ENCODE measurements at regions not wholly inside any gene's neighbourhood (a gene's known extent, or its start where the extent isn't known, plus 50 kb on each side); places are given as distances from the start of the nearest gene placed in this dataset.

GRCh38 chr4:155468282-155468681 lies 91.5 kb upstream of the MAP9 start:
- Histone ChIP-seq H3K4me3 (no peak overlapping the region), H3K27ac (peak overlapping the region in 1 of 2 donors; percentile 9), H3K27me3 (no peaks in the 10 kb centered on the region), H3K36me3 (no peaks in the 10 kb centered on the region), H3K9me3 (no peaks in the 10 kb centered on the region), H3K4me1 (peaks cover 0 to 20% of the 10 kb centered on the region in 2 donors)
- no peak for TF ChIP-seq CTCF (IDR thresholded peaks at IDR 0.05)
- no peak for DNase-seq (ENCODE audit: low spot score in 2 of 2)
- intact Hi-C loops (cut with DNase I): no loop called here

- intact Hi-C loops (cut with DNase I): no loop called here
- H3K36me3 ChIP-seq: no peaks in the 10 kb centered on the region
- no peak overlapping the region for H3K27ac ChIP-seq
- H3K27me3 ChIP-seq: no peaks in the 10 kb centered on the region
- no peaks in the 10 kb centered on the region for H3K4me1 ChIP-seq
- no peaks in the 10 kb centered on the region for H3K9me3 ChIP-seq
- no peak overlapping the region for H3K4me3 ChIP-seq
- TF ChIP-seq CTCF (IDR thresholded peaks at IDR 0.05): no peak
- DNase-seq (ENCODE audit: low spot score in 2 of 2): no peak
Measured at GRCh38 chr4:155450676-155451075, 73.9 kb upstream of the MAP9 start.

GRCh38 chr4:155445306-155445705 lies 68.5 kb upstream of the MAP9 start:
- Histone ChIP-seq H3K27ac (no peak overlapping the region), H3K9me3 (no peaks in the 10 kb centered on the region), H3K36me3 (no peaks in the 10 kb centered on the region), H3K4me1 (peaks cover 0 to 6% of the 10 kb centered on the region in 2 donors), H3K4me3 (no peak overlapping the region), H3K27me3 (no peaks in the 10 kb centered on the region)
- TF ChIP-seq CTCF (IDR thresholded peaks at IDR 0.05): no peak
- intact Hi-C loops (cut with DNase I): no loop called here
- DNase-seq (ENCODE audit: low spot score in 2 of 2): no peak

- no peaks in the 10 kb centered on the region for H3K9me3 ChIP-seq
- no peak for DNase-seq (ENCODE audit: low spot score in 2 of 2)
- H3K4me1 ChIP-seq: peaks cover 0 to 6% of the 10 kb centered on the region in 2 donors
- no peak overlapping the region for H3K4me3 ChIP-seq
- no peaks in the 10 kb centered on the region for H3K27me3 ChIP-seq
- H3K36me3 ChIP-seq: no peaks in the 10 kb centered on the region
- H3K27ac ChIP-seq: no peak overlapping the region
- intact Hi-C loops (cut with DNase I): loop anchor here (5.0 kb wide), 3 partner anchors 68 to 508 kb away; partner anchors contain the start of gene CTSO
- TF ChIP-seq CTCF (IDR thresholded peaks at IDR 0.05): no peak
Measured at GRCh38 chr4:155444721-155445120, 68.0 kb upstream of the MAP9 start.

- H3K27ac ChIP-seq: peak overlapping the region in 1 of 2 donors; percentile 57
- intact Hi-C loops (cut with DNase I): loop anchor here (2.0 to 5.0 kb wide), 5 partner anchors 70 to 510 kb away; partner anchors contain the start of genes CTSO, GUCY1A1 and GUCY1B1
- no peaks in the 10 kb centered on the region for H3K36me3 ChIP-seq
- peak; percentile 35 to 92 for DNase-seq (ENCODE audit: low spot score in 2 of 2)
- TF ChIP-seq CTCF (IDR thresholded peaks at IDR 0.05): peak; percentile 72 to 95 (median 87)
- H3K4me3 ChIP-seq: peak overlapping the region in 1 of 2 donors; percentile 42
- no peaks in the 10 kb centered on the region for H3K27me3 ChIP-seq
- peaks cover 0 to 6% of the 10 kb centered on the region in 2 donors for H3K4me1 ChIP-seq
- no peaks in the 10 kb centered on the region for H3K9me3 ChIP-seq
Measured at GRCh38 chr4:155442267-155443105, 65.7 kb upstream of the MAP9 start.

All from ascending aorta (tissue), 2 donors.